ENCODE measurements at regions not wholly inside any gene's neighbourhood (a gene's known extent, or its start where the extent isn't known, plus 50 kb on each side); places are given as distances from the start of the nearest gene placed in this dataset.

- H3K27ac ChIP-seq: no peak overlapping the region
- intact Hi-C loops (cut with DNase I; ENCODE audit: low total_unique reads): no loop called here
- DNase-seq: no peak
- TF ChIP-seq POLR2A (IDR thresholded peaks at IDR 0.05) (no peak), POLR2AphosphoS5 (IDR thresholded peaks at IDR 0.05) (no peak), CTCF (IDR thresholded peaks at IDR 0.05 in 8 of 11, conservative IDR thresholded peaks at IDR 0.05 in 3 of 11) (no peak)
- peaks cover 0 to 31% (median 17%) of the 10 kb centered on the region in 8 donors for H3K9me3 ChIP-seq
- no peak overlapping the region for H3K4me3 ChIP-seq
- no peaks in the 10 kb centered on the region for H3K36me3 ChIP-seq
- no peaks in the 10 kb centered on the region for H3K27me3 ChIP-seq (replicated peaks in 1 of 7)
- no peaks in the 10 kb centered on the region for H3K4me1 ChIP-seq
- WGBS, 5 donors: 75 to 90% (median 88%) methylated on average over 2 of the region's 2 CpGs
Observed at GRCh38 chr4:124132161-124132560, 580.4 kb downstream of the ANKRD50 start.

- no peak overlapping the region for H3K27ac ChIP-seq
- H3K9me3 ChIP-seq: peaks cover 0 to 31% (median 17%) of the 10 kb centered on the region in 8 donors
- intact Hi-C loops (cut with DNase I; ENCODE audit: low total_unique reads): no loop called here
- DNase-seq: no peak
- H3K4me3 ChIP-seq: no peak overlapping the region
- no peaks in the 10 kb centered on the region for H3K4me1 ChIP-seq
- H3K27me3 ChIP-seq (replicated peaks in 1 of 7): no peaks in the 10 kb centered on the region
- TF ChIP-seq POLR2A (IDR thresholded peaks at IDR 0.05): no peak
- TF ChIP-seq POLR2AphosphoS5 (IDR thresholded peaks at IDR 0.05): no peak
- no peak for TF ChIP-seq CTCF (IDR thresholded peaks at IDR 0.05 in 8 of 11, conservative IDR thresholded peaks at IDR 0.05 in 3 of 11)
- H3K36me3 ChIP-seq: no peaks in the 10 kb centered on the region
- WGBS, 5 donors: 69 to 78% (median 77%) methylated on average over 1 of the region's 1 CpG
Observed at GRCh38 chr4:124133753-124134152, 578.8 kb downstream of the ANKRD50 start.

- Histone ChIP-seq H3K4me1 (no peaks in the 10 kb centered on the region), H3K4me3 (no peak overlapping the region), H3K27ac (no peak overlapping the region), H3K9me3 (peaks cover 0 to 23% (median 17%) of the 10 kb centered on the region in 8 donors), H3K36me3 (no peaks in the 10 kb centered on the region), H3K27me3 (replicated peaks in 1 of 7) (no peaks in the 10 kb centered on the region)
- TF ChIP-seq CTCF (IDR thresholded peaks at IDR 0.05 in 8 of 11, conservative IDR thresholded peaks at IDR 0.05 in 3 of 11): no peak
- no peak for TF ChIP-seq POLR2AphosphoS5 (IDR thresholded peaks at IDR 0.05)
- no peak for TF ChIP-seq POLR2A (IDR thresholded peaks at IDR 0.05)
- intact Hi-C loops (cut with DNase I; ENCODE audit: low total_unique reads): no loop called here
- DNase-seq: no peak
- 58 to 84% (median 68%) methylated on average over 1 of the region's 1 CpG for WGBS, 5 donors
Observed at GRCh38 chr4:124135409-124135813, 577.1 kb downstream of the ANKRD50 start.

- no peak overlapping the region for H3K27ac ChIP-seq
- WGBS, 5 donors: 79 to 95% (median 86%) methylated on average over 6 of the region's 6 CpGs
- no peak for DNase-seq
- H3K4me1 ChIP-seq: no peaks in the 10 kb centered on the region
- H3K4me3 ChIP-seq: no peak overlapping the region
- no peaks in the 10 kb centered on the region for H3K9me3 ChIP-seq
- H3K36me3 ChIP-seq: no peaks in the 10 kb centered on the region
- intact Hi-C loops (cut with DNase I; ENCODE audit: low total_unique reads): no loop called here
- H3K27me3 ChIP-seq (replicated peaks in 1 of 7): no peaks in the 10 kb centered on the region
- TF ChIP-seq POLR2AphosphoS5 (IDR thresholded peaks at IDR 0.05): no peak
- TF ChIP-seq POLR2A (IDR thresholded peaks at IDR 0.05): no peak
- no peak for TF ChIP-seq CTCF (IDR thresholded peaks at IDR 0.05 in 8 of 11, conservative IDR thresholded peaks at IDR 0.05 in 3 of 11)
Observed at GRCh38 chr4:124139044-124139443, 573.5 kb downstream of the ANKRD50 start.
